OCI-LY7 (cell line): ENCODE measurements at regions not wholly inside any gene's neighbourhood (a gene's known extent, or its start where the extent isn't known, plus 50 kb on each side); places are given as distances from the start of the nearest gene placed in this dataset.

Source experiments
- CTCF ChIP-seq: fragments of 200-600 bp; sonication (generic); conservative IDR thresholded peaks from 2 replicates; pipeline ENCODE4 v1.5.1; 2014; ENCODE audit warnings: mild to moderate bottlenecking, antibody characterized with exemption, low read length, moderate library complexity, mixed read lengths
- EZH2phosphoT487 ChIP-seq: fragments of 200-600 bp; sonication (generic); IDR thresholded peaks from 2 replicates; pipeline ENCODE4 v1.6.1; 2018; ENCODE audit warnings: low read depth, borderline replicate concordance, mild to moderate bottlenecking, mixed run types, antibody characterized with exemption, low read length, moderate library complexity, mixed read lengths

GRCh38 chr18:46184727-46185126 is 80.5 kb downstream of the HAUS1 start:
- TF ChIP-seq CTCF (no peak), EZH2phosphoT487 (no peak)
